ENCODE measurements at regions not wholly inside any gene's neighbourhood (a gene's known extent, or its start where the extent isn't known, plus 50 kb on each side); places are given as distances from the start of the nearest gene placed in this dataset.

GRCh38 chr1:56317722-56318121 is 261.6 kb downstream of the PLPP3 start:
- TF ChIP-seq CTCF (IDR thresholded peaks at IDR 0.05) (no peak), USF1 (CRISPR knock-in tag; IDR thresholded peaks at IDR 0.05) (no peak), ZNF121 (CRISPR knock-in tag; IDR thresholded peaks at IDR 0.05) (no peak), SP1 (CRISPR knock-in tag; conservative IDR thresholded peaks at IDR 0.05) (no peak), EMX1 (CRISPR knock-in tag; IDR thresholded peaks at IDR 0.05) (no peak), NR1H2 (CRISPR knock-in tag; IDR thresholded peaks at IDR 0.05) (no peak)
